OCI-LY7 (cell line): ENCODE measurements at regions not wholly inside any gene's neighbourhood (a gene's known extent, or its start where the extent isn't known, plus 50 kb on each side); places are given as distances from the start of the nearest gene placed in this dataset.

Experiments used
- EZH2phosphoT487 ChIP-seq: fragments of 200-600 bp; sonication (generic); IDR thresholded peaks from 2 replicates; pipeline ENCODE4 v1.6.1; 2018; ENCODE audit warnings: low read depth, borderline replicate concordance, mild to moderate bottlenecking, mixed run types, antibody characterized with exemption, low read length, moderate library complexity, mixed read lengths
- TF ChIP-seq, protein P1 (sequence below): fragments of 200-600 bp; sonication (generic); conservative IDR thresholded peaks from 2 replicates; pipeline ENCODE4 v1.5.1; 2014; ENCODE audit warnings: mild to moderate bottlenecking, antibody characterized with exemption, low read length, moderate library complexity, mixed read lengths

DNA sequence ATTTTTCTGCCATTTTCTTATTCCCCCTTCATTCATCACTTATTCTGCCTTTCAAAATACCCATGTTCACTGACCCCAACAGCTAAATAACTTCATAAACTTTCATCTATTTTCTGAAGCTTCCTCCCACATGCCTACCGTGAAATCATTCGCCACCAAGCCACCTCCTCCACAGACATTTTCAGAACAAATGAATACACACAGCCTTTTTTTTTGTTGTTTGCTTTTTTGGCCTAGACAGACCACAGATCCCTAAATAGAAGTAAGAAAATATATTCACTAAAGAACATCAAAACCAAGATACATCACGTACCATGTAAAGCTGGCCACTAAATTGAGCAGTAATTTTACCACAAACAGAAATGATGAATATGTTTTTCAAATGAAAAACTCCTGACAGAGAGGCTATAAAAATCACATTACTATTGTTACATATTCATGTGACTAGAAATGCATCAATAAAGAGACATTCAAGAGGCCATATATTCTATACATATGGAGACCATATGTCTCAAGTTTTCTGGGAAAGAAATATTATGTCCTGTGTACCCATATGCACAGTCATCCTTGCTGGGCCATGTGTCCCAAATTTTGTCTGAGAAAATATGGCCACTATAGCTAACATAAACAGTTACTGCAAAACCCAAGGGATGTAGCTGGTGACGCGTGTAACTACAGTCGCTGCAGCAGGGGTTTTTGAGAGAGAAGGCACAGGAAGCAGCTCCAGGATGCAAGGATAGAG lies 200.3 kb downstream of the FBXO15 start:
- no peak for TF ChIP-seq EZH2phosphoT487
- TF ChIP-seq, protein P1, sequence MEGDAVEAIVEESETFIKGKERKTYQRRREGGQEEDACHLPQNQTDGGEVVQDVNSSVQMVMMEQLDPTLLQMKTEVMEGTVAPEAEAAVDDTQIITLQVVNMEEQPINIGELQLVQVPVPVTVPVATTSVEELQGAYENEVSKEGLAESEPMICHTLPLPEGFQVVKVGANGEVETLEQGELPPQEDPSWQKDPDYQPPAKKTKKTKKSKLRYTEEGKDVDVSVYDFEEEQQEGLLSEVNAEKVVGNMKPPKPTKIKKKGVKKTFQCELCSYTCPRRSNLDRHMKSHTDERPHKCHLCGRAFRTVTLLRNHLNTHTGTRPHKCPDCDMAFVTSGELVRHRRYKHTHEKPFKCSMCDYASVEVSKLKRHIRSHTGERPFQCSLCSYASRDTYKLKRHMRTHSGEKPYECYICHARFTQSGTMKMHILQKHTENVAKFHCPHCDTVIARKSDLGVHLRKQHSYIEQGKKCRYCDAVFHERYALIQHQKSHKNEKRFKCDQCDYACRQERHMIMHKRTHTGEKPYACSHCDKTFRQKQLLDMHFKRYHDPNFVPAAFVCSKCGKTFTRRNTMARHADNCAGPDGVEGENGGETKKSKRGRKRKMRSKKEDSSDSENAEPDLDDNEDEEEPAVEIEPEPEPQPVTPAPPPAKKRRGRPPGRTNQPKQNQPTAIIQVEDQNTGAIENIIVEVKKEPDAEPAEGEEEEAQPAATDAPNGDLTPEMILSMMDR = no peak
